Breast epithelium (tissue), 4 donors: ENCODE measurements at regions not wholly inside any gene's neighbourhood (a gene's known extent, or its start where the extent isn't known, plus 50 kb on each side); places are given as distances from the start of the nearest gene placed in this dataset.

ENCODE experiments used
- DNase-seq, 2 donors: peaks; one replicate each; pipeline ENCODE4 v3.0.0-alpha.2; 2019; ENCODE audit warnings: low spot score in 2 of 2
- H3K27ac ChIP-seq, 2 donors: fragments of 200-600 bp; sonication (generic) in 1 of 2; one replicate each; pipeline ENCODE4 v1.5.1; 2016 to 2019; ENCODE audit warnings: mild to moderate bottlenecking in 1 of 2
- H3K27me3 ChIP-seq, 2 donors: fragments of 200-600 bp; sonication (generic) in 1 of 2; one replicate each; pipeline versions ENCODE4 v1.5.1 to v1.6.0; 2017 to 2019; ENCODE audit warnings: control low read depth in 1 of 2, mild to moderate bottlenecking in 1 of 2
- H3K36me3 ChIP-seq: fragments of 200-600 bp; one replicate; pipeline ENCODE4 v1.5.1; 2019
- H3K4me1 ChIP-seq, 2 donors: fragments of 200-600 bp; sonication (generic); one replicate each; pipeline ENCODE4 v1.5.1; 2016 to 2019; ENCODE audit warnings: control low read depth in 1 of 2
- H3K4me3 ChIP-seq, 3 donors: fragments of 200-600 bp; sonication (generic); 1 replicate in 2 of 3; 2 replicates in 1 of 3; pipeline ENCODE4 v1.5.1; 2016 to 2019; ENCODE audit warnings: mild to moderate bottlenecking in 3 of 3, moderate library complexity in 2 of 3
- H3K9me3 ChIP-seq, 2 donors: fragments of 200-600 bp; sonication (generic) in 1 of 2; one replicate each; pipeline ENCODE4 v1.5.1; 2016 to 2019; ENCODE audit warnings: control low read depth in 1 of 2
- CTCF ChIP-seq, 3 donors: fragments of 450-650 bp; IDR thresholded peaks; one replicate each; pipeline ENCODE4 v1.5.1; 2016 to 2017; ENCODE audit warnings: antibody characterized with exemption in 3 of 3, mild to moderate bottlenecking in 3 of 3, moderate library complexity in 3 of 3
- POLR2A ChIP-seq: fragments of 450-650 bp; IDR thresholded peaks from one replicate; pipeline ENCODE4 v1.6.1; 2016; ENCODE audit warnings: antibody characterized with exemption, mild to moderate bottlenecking, moderate library complexity
- POLR2AphosphoS5 ChIP-seq, 3 donors: sonication (generic); formaldehyde crosslinking; IDR thresholded peaks; one replicate each; pipeline ENCODE4 v1.6.1; 2017; ENCODE audit warnings: antibody characterized with exemption in 3 of 3
- intact Hi-C: fragments of 100-400 bp; cut with DNase I; formaldehyde crosslinking; loops from one replicate; pipeline ENCODE4 v1.15.1; 2023; ENCODE audit warnings: low total_unique reads

- no peaks in the 10 kb centered on the region for H3K27me3 ChIP-seq
- H3K27ac ChIP-seq, result no peak overlapping the region
- H3K4me3 ChIP-seq, result no peak overlapping the region
- H3K9me3 ChIP-seq, result peaks cover 3 to 11% of the 10 kb centered on the region in 2 donors
- intact Hi-C loops, result no loop called here
- TF ChIP-seq POLR2AphosphoS5 (IDR thresholded peaks at IDR 0.05) (no peak), CTCF (IDR thresholded peaks at IDR 0.05) (no peak), POLR2A (no peak)
- no peaks in the 10 kb centered on the region for H3K4me1 ChIP-seq
- H3K36me3 ChIP-seq, result no peaks in the 10 kb centered on the region
- DNase-seq, result no peak
These were observed 78.5 kb upstream of the IGFBP3 start for GRCh38 chr7:45999541-45999940.

GRCh38 chr7:45998506-45998905 lies 77.4 kb upstream of the IGFBP3 start:
- Histone ChIP-seq H3K36me3 (no peaks in the 10 kb centered on the region), H3K27me3 (no peaks in the 10 kb centered on the region), H3K27ac (no peak overlapping the region), H3K4me1 (no peaks in the 10 kb centered on the region), H3K9me3 (peaks cover 3 to 11% of the 10 kb centered on the region in 2 donors), H3K4me3 (no peak overlapping the region)
- no peak for DNase-seq
- intact Hi-C loops, result no loop called here
- TF ChIP-seq POLR2AphosphoS5 (IDR thresholded peaks at IDR 0.05) (no peak), CTCF (IDR thresholded peaks at IDR 0.05) (no peak), POLR2A (no peak)

GRCh38 chr7:45993621-45994020 lies 72.5 kb upstream of the IGFBP3 start:
- DNase-seq, result no peak
- H3K27ac ChIP-seq, result no peak overlapping the region
- intact Hi-C loops, result no loop called here
- H3K27me3 ChIP-seq, result no peaks in the 10 kb centered on the region
- no peak for TF ChIP-seq CTCF (IDR thresholded peaks at IDR 0.05)
- no peaks in the 10 kb centered on the region for H3K4me1 ChIP-seq
- H3K36me3 ChIP-seq, result no peaks in the 10 kb centered on the region
- no peak overlapping the region for H3K4me3 ChIP-seq
- peaks cover 3 to 11% of the 10 kb centered on the region in 2 donors for H3K9me3 ChIP-seq

GRCh38 chr7:45992826-45993225 lies 71.8 kb upstream of the IGFBP3 start:
- no peak overlapping the region for H3K4me3 ChIP-seq
- H3K27ac ChIP-seq, result no peak overlapping the region
- intact Hi-C loops, result no loop called here
- TF ChIP-seq CTCF (IDR thresholded peaks at IDR 0.05) (no peak), POLR2AphosphoS5 (IDR thresholded peaks at IDR 0.05) (no peak), POLR2A (no peak)
- H3K4me1 ChIP-seq, result no peaks in the 10 kb centered on the region
- no peaks in the 10 kb centered on the region for H3K36me3 ChIP-seq
- no peak for DNase-seq
- H3K9me3 ChIP-seq, result peaks cover 3 to 11% of the 10 kb centered on the region in 2 donors
- H3K27me3 ChIP-seq, result no peaks in the 10 kb centered on the region

GRCh38 chr7:45990276-45990675 lies 69.2 kb upstream of the IGFBP3 start:
- DNase-seq, result no peak
- no peaks in the 10 kb centered on the region for H3K27me3 ChIP-seq
- intact Hi-C loops, result no loop called here
- H3K9me3 ChIP-seq, result no peaks in the 10 kb centered on the region
- H3K36me3 ChIP-seq, result no peaks in the 10 kb centered on the region
- no peak for TF ChIP-seq POLR2AphosphoS5 (IDR thresholded peaks at IDR 0.05)
- H3K4me1 ChIP-seq, result no peaks in the 10 kb centered on the region
- H3K27ac ChIP-seq, result no peak overlapping the region
- no peak overlapping the region for H3K4me3 ChIP-seq

GRCh38 chr7:45988405-45989057 lies 67.5 kb upstream of the IGFBP3 start:
- no peaks in the 10 kb centered on the region for H3K27me3 ChIP-seq
- TF ChIP-seq CTCF (IDR thresholded peaks at IDR 0.05), result no peak
- no peak for TF ChIP-seq POLR2AphosphoS5 (IDR thresholded peaks at IDR 0.05)
- TF ChIP-seq POLR2A, result no peak
- no peaks in the 10 kb centered on the region for H3K36me3 ChIP-seq
- intact Hi-C loops, result no loop called here
- no peak overlapping the region for H3K27ac ChIP-seq
- DNase-seq, result no peak
- no peaks in the 10 kb centered on the region for H3K9me3 ChIP-seq
- H3K4me1 ChIP-seq, result peaks cover 0 to 4% of the 10 kb centered on the region in 2 donors
- no peak overlapping the region for H3K4me3 ChIP-seq
